ENCODE measurements at regions not wholly inside any gene's neighbourhood (a gene's known extent, or its start where the extent isn't known, plus 50 kb on each side); places are given as distances from the start of the nearest gene placed in this dataset.

DNA sequence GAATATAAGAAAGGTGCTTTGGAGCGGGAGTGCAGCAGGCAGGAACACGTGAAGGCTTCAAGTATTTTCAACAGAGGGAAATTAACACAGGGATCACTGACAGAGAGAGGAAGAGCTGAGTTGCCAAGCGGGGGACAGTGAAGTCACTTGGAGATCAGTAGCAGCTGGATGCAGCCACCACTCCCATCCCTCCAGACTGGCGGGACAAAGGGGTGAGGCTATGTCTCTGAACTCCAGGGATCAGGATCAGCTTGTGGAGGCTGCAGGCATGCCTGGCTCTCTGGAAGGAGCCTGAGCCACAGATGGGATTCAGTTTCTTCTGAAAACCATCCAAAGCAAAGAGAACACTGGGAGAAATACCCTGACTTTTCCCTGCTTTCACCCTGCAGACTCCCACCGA, 113.7 kb upstream of the IRX3 start:
- TF ChIP-seq, protein P1, sequence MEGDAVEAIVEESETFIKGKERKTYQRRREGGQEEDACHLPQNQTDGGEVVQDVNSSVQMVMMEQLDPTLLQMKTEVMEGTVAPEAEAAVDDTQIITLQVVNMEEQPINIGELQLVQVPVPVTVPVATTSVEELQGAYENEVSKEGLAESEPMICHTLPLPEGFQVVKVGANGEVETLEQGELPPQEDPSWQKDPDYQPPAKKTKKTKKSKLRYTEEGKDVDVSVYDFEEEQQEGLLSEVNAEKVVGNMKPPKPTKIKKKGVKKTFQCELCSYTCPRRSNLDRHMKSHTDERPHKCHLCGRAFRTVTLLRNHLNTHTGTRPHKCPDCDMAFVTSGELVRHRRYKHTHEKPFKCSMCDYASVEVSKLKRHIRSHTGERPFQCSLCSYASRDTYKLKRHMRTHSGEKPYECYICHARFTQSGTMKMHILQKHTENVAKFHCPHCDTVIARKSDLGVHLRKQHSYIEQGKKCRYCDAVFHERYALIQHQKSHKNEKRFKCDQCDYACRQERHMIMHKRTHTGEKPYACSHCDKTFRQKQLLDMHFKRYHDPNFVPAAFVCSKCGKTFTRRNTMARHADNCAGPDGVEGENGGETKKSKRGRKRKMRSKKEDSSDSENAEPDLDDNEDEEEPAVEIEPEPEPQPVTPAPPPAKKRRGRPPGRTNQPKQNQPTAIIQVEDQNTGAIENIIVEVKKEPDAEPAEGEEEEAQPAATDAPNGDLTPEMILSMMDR (IDR thresholded peaks at IDR 0.05) = no peak
- TF ChIP-seq POLR2A (IDR thresholded peaks at IDR 0.05) = no peak
